A673 (cell line): ENCODE measurements at regions not wholly inside any gene's neighbourhood (a gene's known extent, or its start where the extent isn't known, plus 50 kb on each side); places are given as distances from the start of the nearest gene placed in this dataset.

Source experiments
- BruUV-seq: library from RNA; stranded (reverse); fragments of 400-500 nt; replicated peaks from 2 replicates; lab custom pipeline; 2021; lab: Mats Ljungman, UMichigan
- CTCF ChIA-PET: fragments of 300-600 bp; sonication (Branson Sonifier 250); formaldehyde crosslinking; loops from one replicate; lab custom pipeline; 2022; ENCODE audit warnings: antibody characterized with exemption; lab: Charles Lee
- POLR2A ChIA-PET: fragments of 300-600 bp; sonication (Branson Sonifier 250); formaldehyde crosslinking; loops from one replicate; lab custom pipeline; 2022; ENCODE audit warnings: antibody characterized with exemption; ENCODE audit not compliant: low non-redundant PET; lab: Charles Lee
- DNase-seq: peaks from one replicate; pipeline ENCODE4 v3.0.0-alpha.2; 2015; ENCODE audit warnings: low spot score
- H3K27ac ChIP-seq: fragments of 200-600 bp; sonication (generic); 2 replicates; pipeline ENCODE4 v1.5.1; 2016; ENCODE audit warnings: mixed run types, low read depth, mild to moderate bottlenecking, mixed read lengths, antibody characterized with exemption, low read length; ENCODE audit not compliant: poor library complexity, severe bottlenecking
- H3K27me3 ChIP-seq: fragments of 200-600 bp; sonication (generic); replicated peaks from 2 replicates; pipeline ENCODE4 v1.6.1; 2017; ENCODE audit warnings: mixed run types, low read depth, mild to moderate bottlenecking, mixed read lengths, antibody characterized with exemption, low read length; ENCODE audit not compliant: insufficient read depth, poor library complexity
- H3K36me3 ChIP-seq: fragments of 200-600 bp; sonication (generic); 2 replicates; pipeline ENCODE4 v1.6.1; 2016; ENCODE audit warnings: mixed run types, mild to moderate bottlenecking, mixed read lengths, antibody characterized with exemption, low read length; ENCODE audit not compliant: insufficient read depth, poor library complexity, severe bottlenecking
- H3K4me1 ChIP-seq: fragments of 200-600 bp; sonication (generic); 2 replicates; pipeline ENCODE4 v1.6.1; 2017; ENCODE audit warnings: mixed run types, mild to moderate bottlenecking, mixed read lengths, antibody characterized with exemption, low read length; ENCODE audit not compliant: insufficient read depth, poor library complexity, severe bottlenecking
- H3K4me3 ChIP-seq: fragments of 200-600 bp; sonication (generic); 2 replicates; pipeline ENCODE4 v1.5.1; 2016; ENCODE audit warnings: low read depth, mixed run types, mild to moderate bottlenecking, mixed read lengths, low read length; ENCODE audit not compliant: poor library complexity, severe bottlenecking
- H3K9me3 ChIP-seq: fragments of 200-600 bp; sonication (generic); 2 replicates; pipeline ENCODE4 v1.6.1; 2016; ENCODE audit warnings: mixed run types, low read depth, mild to moderate bottlenecking, mixed read lengths, antibody characterized with exemption, low read length; ENCODE audit not compliant: poor library complexity, severe bottlenecking
- EZH2 ChIP-seq: fragments of 200-600 bp; sonication (generic); IDR thresholded peaks from 2 replicates; pipeline ENCODE4 v1.6.1; 2017; ENCODE audit warnings: borderline replicate concordance, low read depth, mild to moderate bottlenecking, mixed read lengths, antibody characterized with exemption, low read length; ENCODE audit not compliant: poor library complexity, severe bottlenecking
- intact Hi-C: fragments of 100-400 bp; cut with micrococcal nuclease; formaldehyde crosslinking; loops from one replicate; pipeline ENCODE4 v1.10.0; 2022; ENCODE audit not compliant: unreplicated experiment
- TF ChIP-seq, protein P1 (sequence below): fragments of 300-800, 200-600 bp; sonication (generic); conservative IDR thresholded peaks from 2 replicates; pipeline ENCODE4 v1.5.1; 2017; ENCODE audit warnings: low read depth, mild to moderate bottlenecking, antibody characterized with exemption, low read length, moderate library complexity, mixed read lengths

DNA sequence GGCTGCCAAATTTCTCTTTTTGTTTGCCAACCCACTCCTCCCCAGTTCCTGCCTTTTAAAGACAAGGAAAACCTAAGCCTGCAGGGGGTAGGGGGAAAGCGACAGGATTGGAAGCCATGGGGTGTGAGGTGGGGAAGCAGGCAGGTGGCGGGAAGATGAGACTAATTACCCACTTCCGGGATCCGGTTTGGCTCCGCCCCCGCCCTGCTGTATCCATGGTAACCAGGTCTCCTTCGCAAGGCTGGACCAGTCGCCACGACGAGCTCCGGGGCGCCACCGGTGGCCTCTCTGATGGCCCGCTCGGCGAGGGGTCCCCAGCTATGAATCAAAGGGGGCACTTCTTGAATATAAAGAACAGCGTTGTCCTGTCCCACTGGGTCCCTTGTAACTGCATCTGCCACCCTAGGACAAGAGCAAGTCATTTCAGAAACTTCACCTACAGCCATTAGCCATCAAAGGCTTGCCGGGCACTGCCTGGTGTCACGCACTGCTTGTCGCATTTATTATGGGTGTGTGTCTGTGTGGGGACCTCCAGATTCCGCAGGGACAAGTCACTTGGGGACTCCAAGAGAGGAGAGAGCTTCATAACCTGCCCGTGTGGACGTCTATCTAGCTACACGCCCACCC is 55.4 kb upstream of the LMTK2 start:
- ChIA-PET POLR2A (interaction anchor here (0.6 kb wide), 1 partner anchor 439 kb away, joined by 3 read pairs; no protein-coding TSS in a partner anchor), CTCF (no interaction called here)
- H3K4me1 ChIP-seq: no peaks in the 10 kb centered on the region
- no TSS peak for BruUV-seq
- H3K9me3 ChIP-seq: no peaks in the 10 kb centered on the region
- intact Hi-C loops: no loop called here
- H3K27ac ChIP-seq: no peak overlapping the region
- H3K36me3 ChIP-seq: no peaks in the 10 kb centered on the region
- no peak overlapping the region for H3K4me3 ChIP-seq
- TF ChIP-seq, protein P1, sequence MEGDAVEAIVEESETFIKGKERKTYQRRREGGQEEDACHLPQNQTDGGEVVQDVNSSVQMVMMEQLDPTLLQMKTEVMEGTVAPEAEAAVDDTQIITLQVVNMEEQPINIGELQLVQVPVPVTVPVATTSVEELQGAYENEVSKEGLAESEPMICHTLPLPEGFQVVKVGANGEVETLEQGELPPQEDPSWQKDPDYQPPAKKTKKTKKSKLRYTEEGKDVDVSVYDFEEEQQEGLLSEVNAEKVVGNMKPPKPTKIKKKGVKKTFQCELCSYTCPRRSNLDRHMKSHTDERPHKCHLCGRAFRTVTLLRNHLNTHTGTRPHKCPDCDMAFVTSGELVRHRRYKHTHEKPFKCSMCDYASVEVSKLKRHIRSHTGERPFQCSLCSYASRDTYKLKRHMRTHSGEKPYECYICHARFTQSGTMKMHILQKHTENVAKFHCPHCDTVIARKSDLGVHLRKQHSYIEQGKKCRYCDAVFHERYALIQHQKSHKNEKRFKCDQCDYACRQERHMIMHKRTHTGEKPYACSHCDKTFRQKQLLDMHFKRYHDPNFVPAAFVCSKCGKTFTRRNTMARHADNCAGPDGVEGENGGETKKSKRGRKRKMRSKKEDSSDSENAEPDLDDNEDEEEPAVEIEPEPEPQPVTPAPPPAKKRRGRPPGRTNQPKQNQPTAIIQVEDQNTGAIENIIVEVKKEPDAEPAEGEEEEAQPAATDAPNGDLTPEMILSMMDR: no peak
- no peak for TF ChIP-seq EZH2
- no peaks in the 10 kb centered on the region for H3K27me3 ChIP-seq
- DNase-seq: peak; percentile 11

DNA sequence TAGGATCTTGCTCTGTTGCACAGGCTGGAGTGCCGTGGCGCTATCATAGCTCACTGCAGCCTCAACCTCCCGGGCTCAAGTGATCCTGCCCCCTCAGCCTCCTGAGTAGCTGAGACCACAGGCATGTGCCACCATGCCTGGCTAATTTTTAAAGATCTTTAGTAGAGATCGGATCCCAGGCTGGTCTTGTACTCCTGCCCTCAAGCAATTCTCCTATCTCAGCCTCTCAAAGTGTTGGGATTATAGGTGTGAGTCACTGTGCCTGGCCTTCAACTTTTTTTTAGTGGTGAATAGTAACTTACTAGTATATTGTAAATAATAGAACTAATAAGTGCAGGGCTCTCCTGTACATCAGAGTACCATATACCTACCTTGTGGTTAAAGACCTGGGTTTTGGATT is 52.1 kb upstream of the LMTK2 start:
- H3K4me3 ChIP-seq: no peak overlapping the region
- ChIA-PET CTCF (no interaction called here), POLR2A (no interaction called here)
- H3K27ac ChIP-seq: no peak overlapping the region
- no peaks in the 10 kb centered on the region for H3K9me3 ChIP-seq
- intact Hi-C loops: no loop called here
- no peak for DNase-seq
- H3K27me3 ChIP-seq: no peaks in the 10 kb centered on the region
- TF ChIP-seq, protein P1: no peak
- no peak for TF ChIP-seq EZH2
- H3K36me3 ChIP-seq: no peaks in the 10 kb centered on the region
- no TSS peak for BruUV-seq
- H3K4me1 ChIP-seq: no peaks in the 10 kb centered on the region

DNA sequence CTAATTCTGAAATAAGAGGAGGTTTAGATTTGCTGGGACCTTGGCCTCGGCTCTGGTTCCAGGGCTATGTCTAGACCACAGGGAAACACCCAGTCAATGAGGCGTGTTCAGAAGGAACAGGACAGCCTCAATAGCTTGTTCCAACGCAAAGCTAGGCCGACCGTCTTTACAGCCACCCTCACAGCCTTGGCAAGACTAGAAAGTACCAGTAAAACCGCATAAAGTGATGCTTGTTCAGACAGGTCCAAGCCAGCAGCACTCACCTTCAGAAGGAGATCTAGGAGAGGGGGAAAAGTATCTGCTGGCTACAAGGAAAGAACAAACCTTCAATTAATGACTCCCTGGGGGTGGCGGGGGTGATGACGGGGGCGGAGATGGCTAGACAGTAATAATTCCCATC is 50.1 kb upstream of the LMTK2 start:
- Histone ChIP-seq H3K4me1 (no peaks in the 10 kb centered on the region), H3K36me3 (no peaks in the 10 kb centered on the region), H3K27me3 (no peaks in the 10 kb centered on the region), H3K9me3 (no peaks in the 10 kb centered on the region), H3K4me3 (no peak overlapping the region), H3K27ac (no peak overlapping the region)
- intact Hi-C loops: no loop called here
- CTCF ChIA-PET: no interaction called here
- TF ChIP-seq, protein P1: no peak
- TF ChIP-seq EZH2: no peak
- BruUV-seq: no TSS peak
- DNase-seq: no peak
- POLR2A ChIA-PET: no interaction called here
